GM21381 (cell line): ENCODE measurements at regions not wholly inside any gene's neighbourhood (a gene's known extent, or its start where the extent isn't known, plus 50 kb on each side); places are given as distances from the start of the nearest gene placed in this dataset.

ENCODE experiments used
- ATAC-seq: cut with Tn5 transposase; IDR thresholded peaks from one replicate; pipeline ENCODE4 v1.9.1; 2021; ENCODE audit warnings: mild to moderate bottlenecking, moderate library complexity; ENCODE audit not compliant: unreplicated experiment

DNA sequence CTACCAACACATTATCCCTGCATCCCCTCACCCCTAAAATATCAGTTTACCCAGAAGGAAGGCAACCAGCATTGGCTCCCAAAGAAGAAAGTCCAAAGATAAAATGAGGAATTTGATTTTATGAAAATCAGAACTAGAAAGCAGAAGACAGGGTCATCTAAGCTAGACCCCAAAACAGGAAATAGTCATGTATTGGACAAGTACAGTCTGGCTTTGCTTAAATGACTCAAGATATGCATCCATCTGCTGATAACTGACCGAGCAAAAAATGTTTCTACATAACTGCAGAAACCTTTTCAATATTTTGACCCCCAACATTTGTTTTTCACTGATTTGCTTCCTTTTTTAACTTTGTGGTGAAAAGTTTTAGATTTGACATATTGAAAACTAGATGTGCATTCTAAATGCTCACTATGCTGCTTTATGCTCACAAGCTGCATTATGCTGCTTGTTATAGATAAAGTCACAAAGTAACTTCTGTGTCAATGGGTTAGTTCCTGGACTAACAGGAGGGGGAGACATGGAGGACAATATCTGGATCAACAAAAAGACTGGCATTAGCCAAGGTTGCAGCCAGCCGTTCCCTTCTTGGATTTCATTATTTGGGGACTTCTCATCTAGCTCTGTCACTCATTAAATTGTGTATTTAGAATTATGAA is 227.0 kb downstream of the INHBA start:
- ATAC-seq = no peak

- no peak for ATAC-seq
Observed at GRCh38 chr7:41472427-41473125, 230.3 kb downstream of the INHBA start.

DNA sequence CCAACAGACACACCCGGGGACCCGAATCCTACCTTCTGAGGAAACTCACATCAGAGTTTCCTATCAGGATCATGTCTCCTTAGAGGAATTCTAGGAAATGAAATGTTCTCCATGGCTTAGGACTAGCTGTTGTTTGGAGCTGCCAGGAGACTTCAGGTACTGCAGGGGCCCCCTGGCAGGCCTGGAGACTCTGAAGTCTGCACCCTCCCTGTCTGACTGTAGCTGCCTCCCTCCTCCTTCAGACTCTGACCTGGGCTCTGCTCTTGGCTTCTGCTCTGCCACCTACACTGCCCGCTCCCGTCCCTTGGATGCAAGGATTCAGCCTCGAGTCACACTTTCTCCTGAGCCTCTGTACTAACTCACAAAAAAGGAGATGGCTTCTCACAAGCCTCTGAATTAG is 232.8 kb downstream of the INHBA start:
- ATAC-seq = no peak

DNA sequence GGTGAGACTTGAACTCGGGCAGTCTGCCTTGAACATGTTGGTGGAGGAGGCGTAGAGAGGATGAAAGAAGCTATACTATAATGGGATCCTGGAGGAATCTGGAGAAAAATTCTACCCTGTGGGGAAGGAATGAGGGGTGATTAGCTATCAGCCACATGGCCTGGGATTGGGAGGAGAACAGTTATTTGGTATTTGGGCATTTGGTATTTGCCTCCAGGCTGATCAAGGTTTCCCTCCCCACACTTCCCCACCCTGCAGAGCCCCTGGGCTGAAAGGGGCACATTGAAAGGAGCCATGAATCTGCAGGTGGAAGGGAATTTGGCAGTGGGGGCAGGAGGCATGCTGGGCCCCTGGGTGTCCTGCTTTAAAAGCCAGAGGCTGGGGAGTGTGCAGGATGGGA is 235.3 kb downstream of the INHBA start:
- no peak for ATAC-seq

GRCh38 chr7:41466760-41467384 is 236.0 kb downstream of the INHBA start:
- no peak for ATAC-seq

DNA sequence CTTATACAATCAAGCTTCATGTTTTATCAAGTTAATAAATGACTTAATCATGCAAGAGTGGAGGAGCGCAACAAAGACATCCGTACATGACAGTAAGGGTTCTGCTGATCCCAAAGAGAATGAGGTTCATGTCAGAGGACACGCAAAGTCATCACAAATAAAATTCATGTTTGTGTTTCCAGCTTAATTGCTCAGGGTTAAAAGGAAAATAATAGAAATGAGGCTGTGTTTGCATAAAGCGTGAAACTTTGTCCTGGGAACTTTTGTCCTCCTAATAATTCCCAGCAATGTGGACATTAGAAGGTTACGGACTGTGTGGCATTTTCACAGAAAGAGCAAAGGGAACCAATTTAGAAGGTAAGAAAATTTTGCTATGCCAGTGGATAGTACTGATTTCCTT is 237.3 kb downstream of the INHBA start:
- no peak for ATAC-seq

GRCh38 chr7:41463770-41464470 is 239.0 kb downstream of the INHBA start:
- no peak for ATAC-seq

DNA sequence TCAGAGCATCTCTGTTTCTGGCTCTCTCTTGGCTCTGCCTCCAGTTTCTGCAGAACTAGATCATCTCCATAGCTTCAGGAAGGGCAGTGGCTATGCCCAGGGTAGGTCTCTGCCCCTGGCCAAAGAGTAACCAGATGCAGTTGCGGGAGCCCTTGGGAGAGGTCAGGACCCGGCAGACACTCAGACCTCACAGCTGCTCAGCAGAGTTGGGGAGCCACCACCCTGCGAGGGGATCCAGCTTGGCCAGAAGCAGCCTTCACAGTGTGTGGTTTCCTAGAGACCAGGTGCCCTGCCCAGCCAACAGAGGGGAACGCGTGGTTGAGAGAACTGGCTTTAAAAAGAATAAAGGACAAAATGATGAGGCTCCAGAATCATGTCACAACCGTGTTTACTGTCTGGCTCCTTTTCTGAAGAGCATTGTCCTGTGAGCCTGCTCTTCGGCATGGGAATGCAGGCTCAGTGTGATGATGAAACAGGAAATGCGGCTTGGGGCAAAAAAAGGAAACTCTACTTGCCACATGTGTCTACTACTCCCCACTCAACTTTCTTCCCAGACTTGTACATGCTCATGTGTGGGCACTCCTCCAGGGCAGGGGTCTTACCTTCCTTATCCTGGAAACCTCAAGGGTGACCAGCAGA is 243.1 kb downstream of the INHBA start:
- ATAC-seq = no peak

DNA sequence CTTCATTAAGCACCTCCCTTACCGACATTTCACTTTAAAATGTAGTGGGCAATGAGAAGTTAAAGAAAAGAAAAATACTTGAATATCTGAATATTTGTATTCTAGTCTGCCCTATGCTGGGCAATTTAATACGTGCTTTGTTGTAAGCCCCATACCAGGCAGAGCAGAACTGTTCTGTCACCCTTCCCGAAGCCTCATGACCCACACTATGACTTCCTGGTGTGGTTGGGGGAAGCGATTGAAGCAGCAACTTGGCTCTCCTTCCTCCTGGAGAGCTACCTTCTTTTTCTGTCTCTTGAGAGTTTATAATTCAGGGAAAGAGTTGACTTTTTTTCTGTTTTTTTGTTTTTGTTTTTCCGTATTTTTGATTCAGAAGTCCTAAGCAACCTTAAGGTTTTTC is 243.7 kb downstream of the INHBA start:
- no peak for ATAC-seq

DNA sequence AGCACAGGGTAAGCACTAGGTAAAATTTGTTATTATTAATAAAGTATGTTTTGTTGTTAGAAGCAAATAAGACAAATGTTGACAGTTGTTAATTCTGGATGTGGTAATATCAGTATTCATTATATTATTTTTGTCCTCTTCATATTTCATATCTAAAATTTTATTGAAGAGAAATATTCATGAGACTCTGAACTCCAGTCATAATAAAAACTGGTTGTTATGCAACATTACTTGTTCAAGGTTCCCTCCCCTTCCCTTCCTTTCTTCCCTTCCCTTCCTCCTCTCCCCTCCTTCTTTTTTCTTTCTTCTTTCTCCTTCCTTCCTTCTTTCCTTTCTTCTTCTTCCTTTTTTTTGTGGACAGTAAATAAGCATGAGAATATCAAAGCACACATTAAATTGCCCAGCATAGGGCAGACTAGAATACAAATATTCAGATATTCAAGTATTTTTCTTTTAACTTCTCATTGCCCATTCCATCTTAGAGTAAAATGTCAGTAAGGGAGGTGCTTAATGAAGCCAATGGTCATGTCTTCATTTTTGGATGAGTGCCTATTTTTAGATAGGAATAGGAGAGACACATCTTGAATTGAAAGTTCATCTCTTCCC is 245.0 kb downstream of the INHBA start:
- no peak for ATAC-seq

DNA sequence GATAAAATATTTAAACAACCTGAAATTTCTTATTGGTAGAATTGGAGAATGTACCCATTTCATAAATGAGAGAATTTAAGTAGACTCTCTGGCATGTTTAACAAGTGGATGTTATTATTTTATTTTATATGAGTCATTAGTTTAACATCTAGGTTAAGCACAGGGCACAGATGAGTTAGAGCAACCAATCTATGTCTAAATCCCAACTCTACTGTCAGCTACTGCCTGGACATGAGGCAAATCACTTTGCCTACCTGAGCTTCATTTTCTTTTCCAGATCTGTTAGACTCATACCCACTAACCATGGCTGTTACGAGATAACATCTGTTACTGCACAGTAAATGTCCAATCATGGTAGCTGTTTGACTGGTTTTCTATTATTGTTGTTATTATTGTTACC is 251.1 kb downstream of the INHBA start:
- ATAC-seq = no peak

- no peak for ATAC-seq
Observed at GRCh38 chr7:41449694-41450093, 253.2 kb downstream of the INHBA start.

- ATAC-seq = no peak
Observed at GRCh38 chr7:41449286-41449685, 253.6 kb downstream of the INHBA start.

GRCh38 chr7:41448104-41448503 is 254.8 kb downstream of the INHBA start:
- ATAC-seq = no peak

DNA sequence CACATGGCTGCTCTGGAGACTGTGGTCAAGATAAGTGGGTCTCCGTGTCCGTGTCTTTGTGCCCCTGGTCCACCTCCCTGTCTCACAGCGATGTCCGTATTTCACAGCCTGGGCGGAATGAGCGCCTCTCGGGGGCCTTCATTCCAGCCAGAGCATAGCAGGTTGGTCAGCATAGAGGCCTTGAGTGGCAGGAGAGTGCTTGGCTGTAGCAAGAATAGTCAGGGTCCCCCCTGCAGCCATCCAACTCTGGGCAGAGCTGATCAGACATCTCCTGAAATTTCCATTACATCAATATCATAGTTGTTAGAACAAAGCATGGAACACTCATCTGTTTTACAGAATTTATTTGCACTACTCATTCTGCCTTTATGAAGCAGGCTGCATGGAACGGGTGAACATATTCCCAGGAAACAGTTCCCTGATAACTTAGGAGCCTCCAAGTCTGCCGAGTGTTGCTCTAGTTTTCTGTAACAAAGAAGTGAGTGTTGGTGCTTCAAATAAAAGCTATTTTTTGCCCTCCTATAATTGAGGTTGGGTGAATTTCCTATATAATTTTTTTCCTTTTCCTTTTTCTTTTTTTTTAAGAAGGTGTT is 255.3 kb downstream of the INHBA start:
- ATAC-seq = no peak

DNA sequence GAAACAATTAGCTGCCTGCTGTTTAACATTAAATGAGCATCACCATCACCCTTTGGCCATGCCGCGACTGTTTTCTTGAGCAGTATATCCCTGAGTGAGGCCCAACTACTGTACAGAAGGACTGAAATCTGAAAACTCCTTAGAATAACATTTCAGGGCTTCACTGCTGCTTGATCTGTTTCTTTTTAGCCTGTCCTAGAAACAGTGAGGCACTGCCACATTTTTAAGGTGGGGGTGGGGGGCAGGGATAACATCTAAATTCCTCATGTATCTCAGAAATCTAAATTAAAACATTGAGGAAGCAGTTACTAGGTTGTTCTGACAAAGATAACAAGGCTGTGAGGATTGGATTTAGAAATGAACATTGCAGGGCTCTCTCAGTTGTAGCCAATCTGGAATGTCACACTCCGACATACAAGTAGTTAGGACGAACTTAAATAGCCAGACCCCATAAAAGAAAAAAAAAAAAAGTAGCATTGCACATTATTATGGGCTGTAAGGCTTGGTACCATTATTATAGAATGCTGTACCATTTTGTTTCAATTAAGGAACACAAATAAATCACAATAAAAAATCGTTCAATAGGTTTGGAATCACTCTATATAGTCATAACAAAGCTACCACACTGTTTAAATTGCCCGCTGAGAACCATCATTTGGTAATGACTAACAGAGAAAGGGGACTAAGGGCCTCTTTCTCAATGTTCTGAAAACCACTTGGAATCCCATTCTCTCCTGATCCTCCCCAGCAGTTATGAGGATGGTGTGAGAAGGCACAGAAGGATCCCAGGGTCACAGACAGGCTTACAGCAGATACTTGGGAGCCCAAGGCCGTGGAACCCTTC is 256.1 kb downstream of the INHBA start:
- no peak for ATAC-seq

DNA sequence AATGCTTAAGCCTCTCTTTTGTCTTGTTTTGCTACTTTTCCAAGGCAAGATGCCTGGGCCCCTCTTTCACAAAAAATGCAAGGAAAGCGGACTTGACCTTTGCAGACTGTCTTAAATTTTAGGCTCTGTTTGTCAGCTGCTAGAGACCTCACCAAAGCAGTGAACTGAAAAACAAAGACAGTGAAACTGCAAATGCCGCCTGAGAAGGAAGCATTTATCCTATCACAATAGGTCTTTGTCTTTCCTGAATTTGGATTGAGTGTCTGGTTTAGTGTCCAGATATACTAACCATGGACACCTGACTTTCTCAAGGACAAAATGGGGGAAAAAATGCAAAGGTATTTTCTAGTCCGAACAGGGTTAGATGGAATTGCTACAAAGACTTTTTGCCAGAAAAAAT is 256.9 kb downstream of the INHBA start:
- no peak for ATAC-seq

DNA sequence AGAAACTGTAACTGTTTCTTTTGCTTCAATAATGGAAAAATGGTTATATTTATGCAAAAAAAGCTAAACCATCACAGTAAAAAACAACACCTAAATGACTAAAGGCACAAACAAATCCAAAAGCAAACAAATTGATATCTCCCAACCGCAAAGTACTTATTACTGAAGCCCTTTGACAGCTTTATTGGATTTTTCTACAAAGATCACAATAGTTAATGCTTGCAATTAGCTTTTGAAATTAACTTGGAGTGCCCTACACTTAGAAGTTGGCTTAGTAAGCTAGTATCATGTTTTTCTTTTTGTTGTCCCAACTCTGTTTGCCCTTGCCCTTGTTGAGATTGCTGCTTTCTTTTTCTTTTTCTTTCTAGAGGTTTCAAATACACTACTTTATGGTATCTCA is 257.5 kb downstream of the INHBA start:
- ATAC-seq = no peak

- ATAC-seq = no peak
Observed at GRCh38 chr7:41439515-41439879, 263.4 kb downstream of the INHBA start.
